ENCODE measurements at regions not wholly inside any gene's neighbourhood (a gene's known extent, or its start where the extent isn't known, plus 50 kb on each side); places are given as distances from the start of the nearest gene placed in this dataset.

DNA sequence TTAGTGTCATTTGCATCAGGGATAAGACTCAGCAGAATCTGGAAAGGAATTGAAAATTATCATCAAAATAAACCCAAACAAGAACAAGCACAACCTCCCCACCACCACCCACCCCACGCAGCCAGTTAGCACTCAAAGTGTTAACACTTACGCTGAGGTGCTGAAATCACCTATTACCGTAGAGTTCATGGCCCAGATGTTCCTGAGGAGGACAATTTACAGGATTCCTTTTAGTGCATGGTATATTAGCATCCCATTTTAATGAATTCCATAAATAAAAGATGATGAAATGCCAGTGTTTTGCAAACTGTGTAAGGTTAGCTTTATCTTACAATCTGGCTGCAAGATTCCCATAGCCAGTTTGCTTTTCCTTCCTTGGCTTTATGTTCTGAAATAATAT is 359.3 kb upstream of the SOX11 start:
- Histone ChIP-seq H3K9me3 (ENCODE audit: low read length) (peaks cover 41% of the 10 kb centered on the region), H4K20me1 (ENCODE audit: insufficient read depth, low read length) (no peaks in the 10 kb centered on the region), H3K4me2 (ENCODE audit: low read depth, low read length) (no peak overlapping the region), H3K27me3 (ENCODE audit: control insufficient read depth in 1 of 2, insufficient read depth in 2 of 2, low read length in 2 of 2) (no peaks in the 10 kb centered on the region), H3K4me1 (ENCODE audit: insufficient read depth, low read length) (no peaks in the 10 kb centered on the region), H3K36me3 (replicated peaks in 1 of 2; ENCODE audit: control insufficient read depth in 1 of 2, insufficient read depth in 2 of 2, low read length in 2 of 2) (no peaks in the 10 kb centered on the region), H3K27ac (ENCODE audit: extremely low read length, insufficient read depth, low read length) (no peak overlapping the region), H3K79me2 (ENCODE audit: insufficient read depth, low read length) (no peaks in the 10 kb centered on the region), H2AFZ (ENCODE audit: low read length) (no peak overlapping the region), H3K4me3 (replicated peaks in 1 of 3; ENCODE audit: insufficient read depth in 1 of 3, low read depth in 2 of 3, low read length in 3 of 3) (no peak overlapping the region), H3K9ac (ENCODE audit: insufficient read depth, low read depth, low read length) (no peak overlapping the region)
- FAIRE-seq (no peak), ATAC-seq (no peak), DNase-seq (ENCODE audit: low spot score) (no peak)
- intact Hi-C loops (cut with micrococcal nuclease; ENCODE audit: unreplicated experiment) = no loop called here
- in situ Hi-C loops (cut with HindIII; ENCODE audit: extremely low pct_ligation_motif_present, low pct_unique_long_range_greater_than_20kb) = no loop called here
- no TSS peak for BruUV-seq (replicated peaks)
- CTCF ChIA-PET (ENCODE audit: low intra/inter-chr PET ratio, low total read pairs) = no interaction called here
- POLR2A ChIA-PET = no interaction called here
- WGBS (ENCODE audit: low lambda C conversion rate) = 11% methylated on average over 3 of the region's 3 CpGs
- TF ChIP-seq ZMAT5 (CRISPR knock-in tag; IDR thresholded peaks at IDR 0.05; ENCODE audit: borderline replicate concordance, low read depth) (no peak), ZNF777 (CRISPR knock-in tag; IDR thresholded peaks at IDR 0.05) (no peak)

DNA sequence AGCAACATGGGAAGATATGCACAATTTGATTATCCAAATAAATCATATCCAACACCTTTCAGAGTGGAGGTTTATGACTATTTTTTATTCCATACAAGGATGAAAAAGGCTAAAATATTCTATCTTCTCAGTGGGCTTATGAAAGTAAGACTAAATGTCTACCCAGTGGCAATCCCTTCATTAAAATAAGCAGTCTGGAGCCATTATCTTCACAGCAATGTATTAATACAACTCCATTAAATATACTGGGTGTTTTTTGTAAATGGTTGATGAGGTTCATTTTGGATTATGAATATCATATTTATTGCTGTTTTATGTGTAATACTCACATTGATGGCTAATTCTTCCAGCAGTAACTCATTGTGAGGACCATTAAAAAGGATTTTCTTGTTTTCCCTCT is 352.7 kb upstream of the SOX11 start:
- ATAC-seq (no peak), DNase-seq (ENCODE audit: low spot score) (no peak), FAIRE-seq (no peak)
- Histone ChIP-seq H3K27ac (ENCODE audit: extremely low read length, insufficient read depth, low read length) (no peak overlapping the region), H3K4me1 (ENCODE audit: insufficient read depth, low read length) (no peaks in the 10 kb centered on the region), H2AFZ (ENCODE audit: low read length) (no peak overlapping the region), H3K9me3 (ENCODE audit: low read length) (peaks cover 23% of the 10 kb centered on the region), H3K36me3 (replicated peaks in 1 of 2; ENCODE audit: control insufficient read depth in 1 of 2, insufficient read depth in 2 of 2, low read length in 2 of 2) (no peaks in the 10 kb centered on the region), H3K4me2 (ENCODE audit: low read depth, low read length) (no peak overlapping the region), H3K9ac (ENCODE audit: insufficient read depth, low read depth, low read length) (no peak overlapping the region), H3K79me2 (ENCODE audit: insufficient read depth, low read length) (no peaks in the 10 kb centered on the region), H3K4me3 (replicated peaks in 1 of 3; ENCODE audit: insufficient read depth in 1 of 3, low read depth in 2 of 3, low read length in 3 of 3) (no peak overlapping the region), H4K20me1 (ENCODE audit: insufficient read depth, low read length) (no peaks in the 10 kb centered on the region), H3K27me3 (ENCODE audit: control insufficient read depth in 1 of 2, insufficient read depth in 2 of 2, low read length in 2 of 2) (no peaks in the 10 kb centered on the region)
- ChIA-PET POLR2A (no interaction called here), CTCF (ENCODE audit: low intra/inter-chr PET ratio, low total read pairs) (no interaction called here)
- BruUV-seq (replicated peaks) = no TSS peak
- intact Hi-C loops (cut with micrococcal nuclease; ENCODE audit: unreplicated experiment) (no loop called here), in situ Hi-C loops (cut with HindIII; ENCODE audit: extremely low pct_ligation_motif_present, low pct_unique_long_range_greater_than_20kb) (no loop called here)
- TF ChIP-seq, protein P1, sequence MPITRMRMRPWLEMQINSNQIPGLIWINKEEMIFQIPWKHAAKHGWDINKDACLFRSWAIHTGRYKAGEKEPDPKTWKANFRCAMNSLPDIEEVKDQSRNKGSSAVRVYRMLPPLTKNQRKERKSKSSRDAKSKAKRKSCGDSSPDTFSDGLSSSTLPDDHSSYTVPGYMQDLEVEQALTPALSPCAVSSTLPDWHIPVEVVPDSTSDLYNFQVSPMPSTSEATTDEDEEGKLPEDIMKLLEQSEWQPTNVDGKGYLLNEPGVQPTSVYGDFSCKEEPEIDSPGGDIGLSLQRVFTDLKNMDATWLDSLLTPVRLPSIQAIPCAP (CRISPR knock-in tag; IDR thresholded peaks at IDR 0.05; ENCODE audit: low read depth) = no peak
- TF ChIP-seq TBX2 (CRISPR knock-in tag; IDR thresholded peaks at IDR 0.05; ENCODE audit: borderline replicate concordance) (no peak), ZNF75D (CRISPR knock-in tag; IDR thresholded peaks at IDR 0.05; ENCODE audit: borderline replicate concordance) (no peak), MED8 (CRISPR knock-in tag; IDR thresholded peaks at IDR 0.05; ENCODE audit: insufficient replicate concordance) (no peak), CREB1 (IDR thresholded peaks at IDR 0.05) (no peak), CREB1 (CRISPR knock-in tag; IDR thresholded peaks at IDR 0.05) (no peak), ZNF510 (CRISPR knock-in tag; IDR thresholded peaks at IDR 0.05; ENCODE audit: low read depth) (no peak), ZNF205 (CRISPR knock-in tag; IDR thresholded peaks at IDR 0.05) (no peak), PAF1 (CRISPR knock-in tag; IDR thresholded peaks at IDR 0.05) (no peak), ZMYM2 (CRISPR knock-in tag; IDR thresholded peaks at IDR 0.05) (no peak), SIX4 (CRISPR knock-in tag; IDR thresholded peaks at IDR 0.05) (no peak), KDM6A (CRISPR knock-in tag; IDR thresholded peaks at IDR 0.05; ENCODE audit: low read depth) (no peak), CTCF (CRISPR knock-in tag; IDR thresholded peaks at IDR 0.05) (no peak), EZH2 (conservative IDR thresholded peaks at IDR 0.05; ENCODE audit: low read depth, low read length) (no peak), JUNB (CRISPR knock-in tag; IDR thresholded peaks at IDR 0.05; ENCODE audit: borderline replicate concordance) (no peak)
- TF ChIP-seq, protein P2, sequence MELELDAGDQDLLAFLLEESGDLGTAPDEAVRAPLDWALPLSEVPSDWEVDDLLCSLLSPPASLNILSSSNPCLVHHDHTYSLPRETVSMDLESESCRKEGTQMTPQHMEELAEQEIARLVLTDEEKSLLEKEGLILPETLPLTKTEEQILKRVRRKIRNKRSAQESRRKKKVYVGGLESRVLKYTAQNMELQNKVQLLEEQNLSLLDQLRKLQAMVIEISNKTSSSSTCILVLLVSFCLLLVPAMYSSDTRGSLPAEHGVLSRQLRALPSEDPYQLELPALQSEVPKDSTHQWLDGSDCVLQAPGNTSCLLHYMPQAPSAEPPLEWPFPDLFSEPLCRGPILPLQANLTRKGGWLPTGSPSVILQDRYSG (CRISPR knock-in tag; IDR thresholded peaks at IDR 0.05) = no peak
